NCI-H446 (cell line): ENCODE measurements at regions not wholly inside any gene's neighbourhood (a gene's known extent, or its start where the extent isn't known, plus 50 kb on each side); places are given as distances from the start of the nearest gene placed in this dataset.

Experiments used
- DNase-seq, 2 experiments: peaks; one replicate each; lab custom pipeline; 2025; lab: John Stamatoyannopoulos, UW

DNA sequence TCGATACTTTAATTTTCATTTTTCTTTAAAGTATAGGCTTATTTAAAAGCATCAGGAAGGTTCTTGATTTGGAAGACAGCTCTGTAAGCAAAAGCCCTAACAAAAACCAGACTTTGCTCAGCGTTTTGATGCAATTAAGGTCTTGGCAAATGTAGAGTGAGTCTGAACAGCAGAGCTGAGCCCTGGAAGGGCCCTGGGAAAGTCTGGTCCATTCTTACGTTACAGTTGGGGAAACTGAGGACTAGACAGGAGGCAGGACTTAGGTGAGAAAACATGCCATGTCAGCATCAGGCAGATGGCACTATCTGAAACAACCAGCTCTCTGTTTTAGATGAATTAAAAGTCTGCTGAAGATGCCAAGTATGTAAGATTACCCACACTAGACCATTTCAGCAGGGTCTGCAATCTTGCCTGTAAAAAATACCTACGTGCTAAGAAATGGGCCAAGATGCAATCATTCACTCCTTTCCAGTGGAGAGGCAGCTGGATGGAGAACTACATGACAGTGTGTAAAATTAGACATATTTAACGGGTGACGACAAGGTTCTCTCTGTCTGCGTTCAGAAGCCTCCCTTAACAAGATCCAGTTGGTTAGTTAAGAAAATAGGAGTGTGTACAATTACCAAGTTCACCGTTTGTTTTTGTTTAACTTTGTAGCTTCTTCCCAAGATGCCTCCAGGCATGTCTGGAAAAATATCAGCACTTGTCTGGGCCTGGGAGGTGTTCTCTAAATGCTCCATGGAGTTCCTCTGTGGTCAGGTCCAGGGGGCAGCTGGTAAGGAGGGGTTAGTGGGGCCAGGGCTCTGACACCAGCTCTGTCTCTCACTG, 502.3 kb upstream of the ZMIZ1 start:
- no peak for DNase-seq

DNA sequence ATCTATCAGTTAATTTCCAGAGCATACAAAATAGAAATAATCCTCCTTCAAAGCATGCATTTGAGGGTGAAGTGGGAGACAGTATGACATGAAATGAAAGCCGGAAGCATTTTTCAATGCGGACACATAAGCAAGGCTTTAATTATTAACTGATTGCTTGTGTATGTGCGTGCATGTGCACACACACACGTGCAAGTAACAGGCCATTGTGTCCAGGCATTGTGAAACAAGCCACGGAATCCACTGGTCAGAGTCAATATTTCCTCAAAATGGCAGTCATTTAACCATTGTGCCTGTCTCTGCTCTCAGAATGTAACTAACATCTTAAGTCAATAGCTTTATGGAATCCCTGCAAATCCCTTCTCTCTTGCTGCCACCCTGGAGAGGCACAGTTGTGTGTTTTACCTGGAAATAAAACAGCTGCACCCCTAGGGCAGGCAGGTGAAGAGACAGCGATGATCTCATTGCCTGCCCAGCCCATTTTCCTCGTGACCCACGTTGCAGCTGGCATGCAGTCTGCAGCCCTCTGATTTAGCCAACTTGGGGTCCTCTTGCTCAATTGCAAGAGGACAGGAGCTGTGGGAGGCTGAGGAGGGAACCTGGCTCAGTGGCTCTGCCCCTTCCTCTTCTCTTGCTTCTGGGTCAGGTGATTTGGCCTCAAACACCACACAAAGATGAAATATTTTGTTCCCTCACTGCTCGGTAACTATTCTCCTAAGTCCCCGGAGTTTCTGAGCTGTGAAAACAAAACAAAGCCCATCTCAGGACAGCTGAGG, 500.9 kb upstream of the ZMIZ1 start:
- no peak for DNase-seq

- DNase-seq = no peak
Observed at GRCh38 chr10:78568620-78569019, 500.1 kb upstream of the ZMIZ1 start.

GRCh38 chr10:78570633-78571235, 498.0 kb upstream of the ZMIZ1 start:
- no peak for DNase-seq

- no peak for DNase-seq
Observed at GRCh38 chr10:78571286-78571685, 497.5 kb upstream of the ZMIZ1 start.

DNA sequence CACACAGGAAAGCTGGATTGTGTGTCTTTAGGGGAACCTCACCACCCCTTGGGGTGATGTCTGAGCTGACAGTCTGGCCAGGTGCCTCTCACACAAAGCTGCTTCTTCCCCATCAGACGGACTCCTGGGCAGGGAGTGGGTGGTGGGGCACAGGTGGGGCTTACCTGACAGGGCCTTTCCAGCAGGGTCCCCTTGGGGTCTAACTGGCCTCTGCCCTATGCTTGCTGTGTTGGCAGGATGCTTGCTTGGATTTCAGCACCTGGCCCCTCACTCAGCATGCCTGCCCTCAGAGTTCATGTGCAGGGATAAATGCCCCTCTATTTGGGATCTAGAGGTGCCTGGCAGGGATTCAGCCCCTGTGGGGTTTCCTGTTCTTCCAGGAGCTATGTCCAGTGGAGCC, 496.9 kb upstream of the ZMIZ1 start:
- DNase-seq = no peak

- no peak for DNase-seq
Observed at GRCh38 chr10:78572565-78572964, 496.2 kb upstream of the ZMIZ1 start.

DNA sequence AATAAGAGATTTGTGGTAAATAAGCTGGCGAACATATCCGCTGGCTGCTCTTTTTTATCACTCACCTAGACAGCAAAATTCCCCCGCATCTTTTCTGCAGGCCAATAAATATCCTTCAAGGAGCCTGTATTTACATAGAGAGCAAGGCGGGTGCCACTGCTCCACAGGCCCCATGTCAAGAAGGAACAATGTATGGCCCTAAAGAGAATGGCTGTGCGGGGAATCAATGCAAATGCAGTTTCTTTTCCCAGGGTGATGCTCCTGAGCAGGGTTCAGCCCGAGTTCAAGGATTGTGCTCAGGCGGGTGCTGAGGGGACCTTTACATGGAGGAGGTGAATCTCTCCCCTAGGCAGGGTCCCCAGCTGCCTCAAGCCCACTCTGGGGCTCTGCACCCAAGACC, 494.2 kb upstream of the ZMIZ1 start:
- no peak for DNase-seq

DNA sequence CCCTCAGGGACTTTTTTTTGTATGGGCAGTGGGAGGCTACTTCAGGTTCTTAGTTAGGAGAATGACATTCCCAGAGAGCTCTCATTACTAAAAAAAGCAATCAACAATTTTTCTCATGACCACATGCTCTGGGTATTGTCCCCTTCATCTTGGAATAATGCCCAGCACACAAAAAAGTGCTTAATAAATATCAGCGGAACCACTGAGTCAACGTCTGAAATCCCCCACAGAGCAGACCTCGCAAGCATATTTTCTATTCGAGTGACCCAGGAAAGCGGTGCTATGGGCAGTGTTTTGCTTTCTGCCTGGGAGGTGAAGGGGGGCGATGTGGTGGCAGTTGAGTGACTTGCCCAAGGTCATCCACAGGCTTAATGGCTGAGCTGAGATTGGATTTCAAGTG, 493.4 kb upstream of the ZMIZ1 start:
- DNase-seq = no peak

DNA sequence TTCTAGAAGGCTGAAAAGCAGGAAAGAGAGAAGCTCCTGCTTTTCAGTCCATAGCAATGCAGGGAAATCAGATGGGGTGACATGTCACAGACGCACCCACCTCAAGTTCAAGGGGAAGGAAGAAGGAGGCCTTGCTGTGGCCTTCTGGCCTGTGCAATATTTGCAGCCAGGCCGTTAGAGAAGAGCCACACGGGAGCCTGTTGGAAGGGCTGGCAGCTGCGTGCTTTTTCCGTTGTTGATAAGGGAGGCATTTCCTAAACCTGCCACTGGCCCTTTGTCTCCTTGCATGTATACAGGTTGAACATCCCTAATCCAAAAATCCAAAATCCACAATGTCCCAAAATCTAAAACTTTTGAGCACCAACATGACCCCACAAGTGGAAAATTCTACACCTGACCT, 492.5 kb upstream of the ZMIZ1 start:
- DNase-seq = no peak

DNA sequence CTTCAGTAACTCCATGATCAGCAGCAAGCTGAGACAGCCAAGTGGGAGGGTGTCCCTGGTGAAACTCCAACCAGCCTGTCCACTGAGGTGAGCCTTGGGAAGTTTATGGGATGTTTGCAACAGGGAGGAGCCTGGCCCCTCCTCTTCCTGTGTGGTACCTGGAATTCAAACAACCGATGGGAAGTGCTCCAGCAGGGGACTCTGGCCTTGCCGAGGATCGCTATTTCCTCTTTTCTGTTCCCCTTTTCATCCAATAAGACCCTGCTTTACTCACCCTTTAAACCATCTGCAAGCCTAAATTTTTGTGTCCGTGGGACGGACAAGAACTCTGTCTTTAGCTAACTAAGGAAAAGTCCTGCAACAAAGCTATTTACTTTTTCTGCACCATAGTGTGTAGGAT, 491.1 kb upstream of the ZMIZ1 start:
- no peak for DNase-seq

DNA sequence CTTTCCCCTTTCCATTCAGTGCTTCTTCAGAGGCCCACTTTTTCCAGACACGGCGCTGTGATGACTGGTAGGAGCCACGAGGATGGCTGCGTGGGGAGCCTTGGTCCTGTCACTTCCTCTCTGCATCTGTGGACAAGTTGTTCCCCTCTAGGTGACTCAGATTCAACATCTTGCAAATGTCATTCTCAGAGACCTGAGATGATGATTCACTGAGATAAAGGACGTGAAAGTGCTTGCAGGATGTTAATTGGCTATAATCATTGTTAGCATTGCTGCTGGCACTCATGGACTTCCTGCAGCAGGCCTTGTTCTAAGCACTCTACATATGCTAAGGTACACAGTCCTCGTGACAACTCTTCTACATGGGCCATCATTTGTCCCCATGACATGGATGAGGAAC, 489.8 kb upstream of the ZMIZ1 start:
- DNase-seq = no peak

GRCh38 chr10:78579576-78579975, 489.2 kb upstream of the ZMIZ1 start:
- DNase-seq = peak; percentile 82 to 95

DNA sequence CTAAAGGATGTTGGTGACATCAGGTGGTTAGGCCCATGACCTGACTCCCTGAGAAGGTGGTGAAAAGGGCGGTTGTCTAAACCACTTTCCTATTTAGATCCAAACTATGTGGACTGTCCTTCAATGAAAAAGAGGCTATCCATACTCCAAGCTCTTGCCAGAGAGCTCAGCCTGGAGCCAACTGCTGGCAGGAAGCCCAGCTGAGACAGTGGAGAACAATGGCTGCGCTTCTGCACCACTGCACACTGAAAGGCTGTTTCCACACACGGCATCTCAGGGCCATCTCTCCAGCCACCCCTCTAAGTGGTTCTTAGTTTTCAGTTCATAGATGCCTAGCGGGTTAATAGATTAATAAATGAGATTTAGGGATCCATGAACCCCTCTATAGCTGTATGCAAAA, 488.8 kb upstream of the ZMIZ1 start:
- peak; percentile 82 to 85 for DNase-seq

GRCh38 chr10:78581133-78581694, 487.6 kb upstream of the ZMIZ1 start:
- no peak for DNase-seq

- no peak for DNase-seq
Observed at GRCh38 chr10:78582540-78582939, 486.2 kb upstream of the ZMIZ1 start.

- DNase-seq = no peak
Observed at GRCh38 chr10:78584266-78584665, 484.5 kb upstream of the ZMIZ1 start.

- no peak for DNase-seq
Observed at GRCh38 chr10:78584681-78585080, 484.1 kb upstream of the ZMIZ1 start.

GRCh38 chr10:78585952-78586351, 482.8 kb upstream of the ZMIZ1 start:
- no peak for DNase-seq

- DNase-seq = no peak
Observed at GRCh38 chr10:78588194-78588811, 480.5 kb upstream of the ZMIZ1 start.

- DNase-seq = no peak
Observed at GRCh38 chr10:78589687-78590086, 479.1 kb upstream of the ZMIZ1 start.

DNA sequence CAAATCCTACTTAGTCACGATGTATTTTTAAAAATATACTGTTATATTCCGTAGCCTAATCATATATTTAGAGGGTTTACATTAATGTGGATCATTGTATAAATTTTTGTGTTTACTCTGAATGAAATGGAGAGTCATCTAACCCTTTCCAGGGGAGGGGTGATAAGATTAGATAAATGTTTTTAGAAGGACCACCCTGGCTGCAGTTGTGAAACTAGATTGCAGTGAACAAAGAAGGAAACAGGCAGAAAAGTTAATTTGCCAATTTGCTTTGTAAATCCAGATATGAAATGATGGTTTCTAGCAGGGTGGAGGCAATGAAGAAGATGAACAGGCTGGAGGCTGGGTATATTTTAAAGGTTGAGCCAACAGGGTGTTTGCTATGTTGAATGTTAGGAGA, 477.7 kb upstream of the ZMIZ1 start:
- DNase-seq = no peak
